Mesothelial cell of epicardium (in vitro differentiated cells): ENCODE measurements at regions not wholly inside any gene's neighbourhood (a gene's known extent, or its start where the extent isn't known, plus 50 kb on each side); places are given as distances from the start of the nearest gene placed in this dataset.

Experiments used
- DNase-seq, 2 experiments: peaks; one replicate each; pipeline ENCODE4 v3.0.0; 2021; ENCODE audit warnings: low spot score in 2 of 2; ENCODE audit not compliant: unreplicated experiment in 2 of 2
- H3K27ac Mint-ChIP-seq: 2 replicates; pipeline ENCODE4 v1.8.0; 2021; ENCODE audit warnings: mixed read lengths
- H3K27me3 Mint-ChIP-seq: 2 replicates; pipeline ENCODE4 v1.8.0; 2021; ENCODE audit warnings: low read depth, mixed read lengths
- H3K36me3 Mint-ChIP-seq: 2 replicates; pipeline ENCODE4 v1.8.0; 2021; ENCODE audit warnings: mixed read lengths
- H3K4me1 Mint-ChIP-seq: 2 replicates; pipeline ENCODE4 v1.8.0; 2021; ENCODE audit warnings: mixed read lengths
- H3K4me3 Mint-ChIP-seq: 2 replicates; pipeline ENCODE4 v1.8.0; 2021; ENCODE audit warnings: mild to moderate bottlenecking, moderate library complexity, mixed read lengths
- H3K9me3 Mint-ChIP-seq: 2 replicates; pipeline ENCODE4 v1.8.0; 2021; ENCODE audit warnings: mixed read lengths
- CTCF ChIP-seq: fragments of 200-600 bp; sonication (generic); IDR thresholded peaks from one replicate; pipeline ENCODE4 v1.5.0; 2021; ENCODE audit warnings: antibody characterized with exemption; ENCODE audit not compliant: unreplicated experiment

GRCh38 chr15:67977414-67978089 is 76.6 kb upstream of the PIAS1 start:
- no peak for TF ChIP-seq CTCF
- Mint-ChIP-seq H3K27ac (no peak overlapping the region), H3K9me3 (peaks cover 26% of the 10 kb centered on the region), H3K4me3 (no peak overlapping the region), H3K4me1 (no peaks in the 10 kb centered on the region), H3K27me3 (no peaks in the 10 kb centered on the region), H3K36me3 (peaks cover 2% of the 10 kb centered on the region)
- no peak for DNase-seq

- H3K27ac Mint-ChIP-seq = no peak overlapping the region
- H3K4me1 Mint-ChIP-seq = no peaks in the 10 kb centered on the region
- peaks cover 30% of the 10 kb centered on the region for H3K9me3 Mint-ChIP-seq
- no peak overlapping the region for H3K4me3 Mint-ChIP-seq
- DNase-seq = no peak
- no peak for TF ChIP-seq CTCF
- peaks cover 2% of the 10 kb centered on the region for H3K36me3 Mint-ChIP-seq
- no peaks in the 10 kb centered on the region for H3K27me3 Mint-ChIP-seq
Measured at GRCh38 chr15:67979281-67979680, 74.8 kb upstream of the PIAS1 start.

- H3K4me3 Mint-ChIP-seq = no peak overlapping the region
- no peaks in the 10 kb centered on the region for H3K4me1 Mint-ChIP-seq
- no peak overlapping the region for H3K27ac Mint-ChIP-seq
- H3K9me3 Mint-ChIP-seq = peaks cover 30% of the 10 kb centered on the region
- peaks cover 2% of the 10 kb centered on the region for H3K36me3 Mint-ChIP-seq
- H3K27me3 Mint-ChIP-seq = no peaks in the 10 kb centered on the region
- DNase-seq = no peak
- no peak for TF ChIP-seq CTCF
Measured at GRCh38 chr15:67980171-67980570, 73.9 kb upstream of the PIAS1 start.

- no peak overlapping the region for H3K4me3 Mint-ChIP-seq
- no peak overlapping the region for H3K27ac Mint-ChIP-seq
- peaks cover 29% of the 10 kb centered on the region for H3K9me3 Mint-ChIP-seq
- H3K27me3 Mint-ChIP-seq = no peaks in the 10 kb centered on the region
- H3K36me3 Mint-ChIP-seq = peaks cover 2% of the 10 kb centered on the region
- H3K4me1 Mint-ChIP-seq = no peaks in the 10 kb centered on the region
- no peak for DNase-seq
- no peak for TF ChIP-seq CTCF
Measured at GRCh38 chr15:67980773-67981685, 73.1 kb upstream of the PIAS1 start.

GRCh38 chr15:67981848-67982247 is 72.3 kb upstream of the PIAS1 start:
- H3K9me3 Mint-ChIP-seq = peaks cover 23% of the 10 kb centered on the region
- H3K4me1 Mint-ChIP-seq = no peaks in the 10 kb centered on the region
- TF ChIP-seq CTCF = no peak

More at GRCh38 chr15:67981848-67982247, 72.3 kb upstream of the PIAS1 start:
- DNase-seq = no peak
- H3K27ac Mint-ChIP-seq = no peak overlapping the region
- peaks cover 2% of the 10 kb centered on the region for H3K36me3 Mint-ChIP-seq
- no peaks in the 10 kb centered on the region for H3K27me3 Mint-ChIP-seq
- H3K4me3 Mint-ChIP-seq = no peak overlapping the region
